Neural progenitor cell (in vitro differentiated cells): ENCODE measurements at regions not wholly inside any gene's neighbourhood (a gene's known extent, or its start where the extent isn't known, plus 50 kb on each side); places are given as distances from the start of the nearest gene placed in this dataset.

ENCODE experiments used
- CTCF ChIP-seq: fragments of 200-600 bp; sonication (generic); IDR thresholded peaks from 2 replicates; pipeline ENCODE4 v1.5.1; 2017; ENCODE audit warnings: antibody characterized with exemption, mild to moderate bottlenecking
- EZH2 ChIP-seq: fragments of 200-600 bp; sonication (generic); IDR thresholded peaks from 2 replicates; pipeline ENCODE4 v1.6.1; 2017; ENCODE audit warnings: antibody characterized with exemption, mild to moderate bottlenecking, moderate library complexity
- EZH2phosphoT487 ChIP-seq: fragments of 200-600 bp; sonication (generic); IDR thresholded peaks from 2 replicates; pipeline ENCODE4 v1.6.1; 2017; ENCODE audit warnings: antibody characterized with exemption

- TF ChIP-seq CTCF (no peak), EZH2phosphoT487 (no peak), EZH2 (no peak)
Measured at GRCh38 chr3:180496995-180497394, 105.0 kb upstream of the TTC14 start.
